ENCODE measurements at regions not wholly inside any gene's neighbourhood (a gene's known extent, or its start where the extent isn't known, plus 50 kb on each side); places are given as distances from the start of the nearest gene placed in this dataset.

DNA sequence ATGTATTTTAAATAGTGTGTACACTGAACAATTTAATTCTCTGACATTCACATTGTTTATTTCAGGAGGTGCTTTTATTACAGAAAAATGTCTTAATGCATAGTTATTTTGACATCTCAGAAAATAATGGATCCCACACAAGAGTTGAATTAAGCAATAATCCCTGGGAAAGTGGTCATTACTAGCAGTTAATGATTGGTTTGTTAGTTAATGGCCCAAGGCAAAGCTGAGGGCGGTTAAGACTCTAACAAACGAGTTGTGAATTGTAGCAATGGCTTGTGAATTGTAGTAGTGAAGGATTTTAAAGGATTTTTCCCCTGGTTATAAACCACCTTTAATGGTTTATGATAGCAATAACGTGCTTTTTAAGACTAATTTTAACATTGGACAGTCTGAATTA, 1316.0 kb upstream of the GJE1 start:
- TF ChIP-seq, protein P1, sequence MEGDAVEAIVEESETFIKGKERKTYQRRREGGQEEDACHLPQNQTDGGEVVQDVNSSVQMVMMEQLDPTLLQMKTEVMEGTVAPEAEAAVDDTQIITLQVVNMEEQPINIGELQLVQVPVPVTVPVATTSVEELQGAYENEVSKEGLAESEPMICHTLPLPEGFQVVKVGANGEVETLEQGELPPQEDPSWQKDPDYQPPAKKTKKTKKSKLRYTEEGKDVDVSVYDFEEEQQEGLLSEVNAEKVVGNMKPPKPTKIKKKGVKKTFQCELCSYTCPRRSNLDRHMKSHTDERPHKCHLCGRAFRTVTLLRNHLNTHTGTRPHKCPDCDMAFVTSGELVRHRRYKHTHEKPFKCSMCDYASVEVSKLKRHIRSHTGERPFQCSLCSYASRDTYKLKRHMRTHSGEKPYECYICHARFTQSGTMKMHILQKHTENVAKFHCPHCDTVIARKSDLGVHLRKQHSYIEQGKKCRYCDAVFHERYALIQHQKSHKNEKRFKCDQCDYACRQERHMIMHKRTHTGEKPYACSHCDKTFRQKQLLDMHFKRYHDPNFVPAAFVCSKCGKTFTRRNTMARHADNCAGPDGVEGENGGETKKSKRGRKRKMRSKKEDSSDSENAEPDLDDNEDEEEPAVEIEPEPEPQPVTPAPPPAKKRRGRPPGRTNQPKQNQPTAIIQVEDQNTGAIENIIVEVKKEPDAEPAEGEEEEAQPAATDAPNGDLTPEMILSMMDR (IDR thresholded peaks at IDR 0.05): no peak
- TF ChIP-seq POLR2A (IDR thresholded peaks at IDR 0.05): no peak
